ENCODE measurements at regions not wholly inside any gene's neighbourhood (a gene's known extent, or its start where the extent isn't known, plus 50 kb on each side); places are given as distances from the start of the nearest gene placed in this dataset.

GRCh38 chr3:11928381-11928780, 75.8 kb upstream of the SYN2 start:
- DNase-seq (ENCODE audit: low spot score), result peak; percentile 24
- Mint-ChIP-seq H3K9me3 (ENCODE audit: low read depth) (no peaks in the 10 kb centered on the region), H3K4me1 (ENCODE audit: low read depth) (no peaks in the 10 kb centered on the region), H3K27ac (ENCODE audit: unreplicated experiment) (no peak overlapping the region), H3K36me3 (ENCODE audit: low read depth) (no peaks in the 10 kb centered on the region), H3K4me3 (ENCODE audit: unreplicated experiment) (no peak overlapping the region), H3K27me3 (ENCODE audit: low read depth) (peaks cover 21% of the 10 kb centered on the region)
- no peak for TF ChIP-seq CTCF (IDR thresholded peaks at IDR 0.05)

- Mint-ChIP-seq H3K4me3 (ENCODE audit: unreplicated experiment) (no peak overlapping the region), H3K9me3 (ENCODE audit: low read depth) (no peaks in the 10 kb centered on the region), H3K27ac (ENCODE audit: unreplicated experiment) (no peak overlapping the region), H3K4me1 (ENCODE audit: low read depth) (no peaks in the 10 kb centered on the region), H3K27me3 (ENCODE audit: low read depth) (peaks cover 14% of the 10 kb centered on the region), H3K36me3 (ENCODE audit: low read depth) (no peaks in the 10 kb centered on the region)
- no peak for TF ChIP-seq CTCF (IDR thresholded peaks at IDR 0.05)
- DNase-seq (ENCODE audit: low spot score), result no peak
Measured at GRCh38 chr3:11929531-11929930, 74.7 kb upstream of the SYN2 start.

- H3K4me1 Mint-ChIP-seq (ENCODE audit: low read depth), result no peaks in the 10 kb centered on the region
- H3K27ac Mint-ChIP-seq (ENCODE audit: unreplicated experiment), result no peak overlapping the region
- H3K27me3 Mint-ChIP-seq (ENCODE audit: low read depth), result peaks cover 9% of the 10 kb centered on the region
- H3K9me3 Mint-ChIP-seq (ENCODE audit: low read depth), result no peaks in the 10 kb centered on the region
- no peak for TF ChIP-seq CTCF (IDR thresholded peaks at IDR 0.05)
- no peak overlapping the region for H3K4me3 Mint-ChIP-seq (ENCODE audit: unreplicated experiment)
- peak; percentile 5 for DNase-seq (ENCODE audit: low spot score)
- no peaks in the 10 kb centered on the region for H3K36me3 Mint-ChIP-seq (ENCODE audit: low read depth)
Measured at GRCh38 chr3:11930084-11930483, 74.1 kb upstream of the SYN2 start.

- no peaks in the 10 kb centered on the region for H3K9me3 Mint-ChIP-seq (ENCODE audit: low read depth)
- H3K27ac Mint-ChIP-seq (ENCODE audit: unreplicated experiment), result no peak overlapping the region
- no peak for TF ChIP-seq CTCF (IDR thresholded peaks at IDR 0.05)
- peaks cover 10% of the 10 kb centered on the region for H3K27me3 Mint-ChIP-seq (ENCODE audit: low read depth)
- no peaks in the 10 kb centered on the region for H3K36me3 Mint-ChIP-seq (ENCODE audit: low read depth)
- DNase-seq (ENCODE audit: low spot score), result no peak
- H3K4me1 Mint-ChIP-seq (ENCODE audit: low read depth), result no peaks in the 10 kb centered on the region
- H3K4me3 Mint-ChIP-seq (ENCODE audit: unreplicated experiment), result no peak overlapping the region
Measured at GRCh38 chr3:11932636-11933035, 71.6 kb upstream of the SYN2 start.

- TF ChIP-seq CTCF (IDR thresholded peaks at IDR 0.05), result no peak
- H3K9me3 Mint-ChIP-seq (ENCODE audit: low read depth), result no peaks in the 10 kb centered on the region
- H3K27me3 Mint-ChIP-seq (ENCODE audit: low read depth), result peaks cover 11% of the 10 kb centered on the region
- no peaks in the 10 kb centered on the region for H3K36me3 Mint-ChIP-seq (ENCODE audit: low read depth)
- H3K4me1 Mint-ChIP-seq (ENCODE audit: low read depth), result no peaks in the 10 kb centered on the region
- no peak for DNase-seq (ENCODE audit: low spot score)
- H3K27ac Mint-ChIP-seq (ENCODE audit: unreplicated experiment), result no peak overlapping the region
- no peak overlapping the region for H3K4me3 Mint-ChIP-seq (ENCODE audit: unreplicated experiment)
Measured at GRCh38 chr3:11933529-11933928, 70.7 kb upstream of the SYN2 start.

Data from chondrocyte (in vitro differentiated cells).